ENCODE measurements at regions not wholly inside any gene's neighbourhood (a gene's known extent, or its start where the extent isn't known, plus 50 kb on each side); places are given as distances from the start of the nearest gene placed in this dataset.

DNA sequence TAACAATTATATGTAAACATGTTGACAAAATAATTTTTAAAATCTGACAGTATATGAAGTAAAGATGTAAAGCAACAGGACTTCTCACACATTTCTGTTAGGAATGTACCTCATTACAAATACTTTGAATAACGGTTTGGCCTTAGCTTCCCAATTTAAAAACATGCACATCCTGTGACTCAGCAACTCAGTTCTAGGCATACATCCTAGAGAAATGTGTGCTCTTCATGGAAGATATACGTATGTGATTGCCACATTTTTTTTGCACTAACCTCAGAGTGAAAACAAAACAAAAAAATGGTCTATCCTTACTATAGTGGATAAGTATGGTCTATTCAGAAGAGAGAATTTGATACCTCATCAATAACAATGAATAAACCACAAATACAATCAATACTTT lies 314.6 kb downstream of the LIG4 start:
- DNase-seq (ENCODE audit: low read depth), result no peak
- no peaks in the 10 kb centered on the region for H3K36me3 ChIP-seq (ENCODE audit: control insufficient read depth, insufficient read depth, low read length)
- no peaks in the 10 kb centered on the region for H3K27me3 ChIP-seq (ENCODE audit: control insufficient read depth, insufficient read depth, low read length)
- H3K4me3 ChIP-seq (ENCODE audit: low read depth, low read length), result no peak overlapping the region
- POLR2A ChIA-PET, result no interaction called here
- TF ChIP-seq, protein P1, sequence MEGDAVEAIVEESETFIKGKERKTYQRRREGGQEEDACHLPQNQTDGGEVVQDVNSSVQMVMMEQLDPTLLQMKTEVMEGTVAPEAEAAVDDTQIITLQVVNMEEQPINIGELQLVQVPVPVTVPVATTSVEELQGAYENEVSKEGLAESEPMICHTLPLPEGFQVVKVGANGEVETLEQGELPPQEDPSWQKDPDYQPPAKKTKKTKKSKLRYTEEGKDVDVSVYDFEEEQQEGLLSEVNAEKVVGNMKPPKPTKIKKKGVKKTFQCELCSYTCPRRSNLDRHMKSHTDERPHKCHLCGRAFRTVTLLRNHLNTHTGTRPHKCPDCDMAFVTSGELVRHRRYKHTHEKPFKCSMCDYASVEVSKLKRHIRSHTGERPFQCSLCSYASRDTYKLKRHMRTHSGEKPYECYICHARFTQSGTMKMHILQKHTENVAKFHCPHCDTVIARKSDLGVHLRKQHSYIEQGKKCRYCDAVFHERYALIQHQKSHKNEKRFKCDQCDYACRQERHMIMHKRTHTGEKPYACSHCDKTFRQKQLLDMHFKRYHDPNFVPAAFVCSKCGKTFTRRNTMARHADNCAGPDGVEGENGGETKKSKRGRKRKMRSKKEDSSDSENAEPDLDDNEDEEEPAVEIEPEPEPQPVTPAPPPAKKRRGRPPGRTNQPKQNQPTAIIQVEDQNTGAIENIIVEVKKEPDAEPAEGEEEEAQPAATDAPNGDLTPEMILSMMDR (IDR thresholded peaks at IDR 0.05; ENCODE audit: insufficient read depth, low read depth, low read length), result no peak
- CTCF ChIA-PET, result no interaction called here

DNA sequence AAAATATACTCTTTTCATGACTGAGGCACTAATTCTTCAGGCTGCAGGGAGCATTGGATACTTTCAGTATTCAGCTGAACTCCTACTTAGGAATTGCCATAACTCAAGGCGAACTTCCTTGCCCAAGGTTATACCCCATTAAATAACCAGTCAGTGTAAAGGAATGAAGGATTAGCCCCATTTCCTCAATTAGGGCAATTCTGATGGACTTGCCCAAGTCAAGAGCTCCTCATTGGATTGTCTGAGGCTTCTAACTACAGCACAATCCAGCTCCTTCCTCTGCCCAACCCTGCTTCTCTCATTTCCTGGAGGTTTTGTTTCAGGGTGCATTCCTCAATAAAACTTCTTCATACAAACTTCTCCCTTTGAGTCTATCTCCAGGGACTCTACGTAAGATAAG lies 329.2 kb downstream of the LIG4 start:
- ChIA-PET CTCF (no interaction called here), POLR2A (no interaction called here)
- DNase-seq (ENCODE audit: low read depth), result no peak
- Histone ChIP-seq H3K27me3 (ENCODE audit: control insufficient read depth, insufficient read depth, low read length) (no peaks in the 10 kb centered on the region), H3K36me3 (ENCODE audit: control insufficient read depth, insufficient read depth, low read length) (no peaks in the 10 kb centered on the region), H3K4me3 (ENCODE audit: low read depth, low read length) (no peak overlapping the region)
- TF ChIP-seq, protein P1 (IDR thresholded peaks at IDR 0.05; ENCODE audit: insufficient read depth, low read depth, low read length), result no peak

DNA sequence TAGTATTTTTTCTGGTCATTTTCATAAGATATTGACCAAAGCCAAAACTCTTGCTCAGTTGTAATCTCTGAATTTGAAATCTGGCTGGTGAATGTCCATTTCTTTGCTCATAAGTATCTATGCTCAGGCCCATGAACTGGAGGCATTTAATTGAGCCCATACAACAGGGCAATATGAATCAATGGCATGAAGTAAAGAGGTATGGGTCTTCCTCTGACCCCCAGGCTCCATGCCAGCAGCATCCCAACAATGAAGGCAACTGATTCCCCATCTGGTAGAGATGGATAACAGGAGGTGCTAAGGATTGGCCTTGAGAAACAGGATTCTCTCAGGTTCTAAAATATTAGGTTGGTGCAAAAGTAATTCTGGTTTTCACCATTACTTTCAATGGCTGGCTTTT lies 330.8 kb downstream of the LIG4 start:
- no peak for DNase-seq (ENCODE audit: low read depth)
- Histone ChIP-seq H3K27me3 (ENCODE audit: control insufficient read depth, insufficient read depth, low read length) (no peaks in the 10 kb centered on the region), H3K36me3 (ENCODE audit: control insufficient read depth, insufficient read depth, low read length) (no peaks in the 10 kb centered on the region), H3K4me3 (ENCODE audit: low read depth, low read length) (no peak overlapping the region)
- TF ChIP-seq, protein P1 (IDR thresholded peaks at IDR 0.05; ENCODE audit: insufficient read depth, low read depth, low read length), result no peak
- ChIA-PET CTCF (no interaction called here), POLR2A (no interaction called here)

DNA sequence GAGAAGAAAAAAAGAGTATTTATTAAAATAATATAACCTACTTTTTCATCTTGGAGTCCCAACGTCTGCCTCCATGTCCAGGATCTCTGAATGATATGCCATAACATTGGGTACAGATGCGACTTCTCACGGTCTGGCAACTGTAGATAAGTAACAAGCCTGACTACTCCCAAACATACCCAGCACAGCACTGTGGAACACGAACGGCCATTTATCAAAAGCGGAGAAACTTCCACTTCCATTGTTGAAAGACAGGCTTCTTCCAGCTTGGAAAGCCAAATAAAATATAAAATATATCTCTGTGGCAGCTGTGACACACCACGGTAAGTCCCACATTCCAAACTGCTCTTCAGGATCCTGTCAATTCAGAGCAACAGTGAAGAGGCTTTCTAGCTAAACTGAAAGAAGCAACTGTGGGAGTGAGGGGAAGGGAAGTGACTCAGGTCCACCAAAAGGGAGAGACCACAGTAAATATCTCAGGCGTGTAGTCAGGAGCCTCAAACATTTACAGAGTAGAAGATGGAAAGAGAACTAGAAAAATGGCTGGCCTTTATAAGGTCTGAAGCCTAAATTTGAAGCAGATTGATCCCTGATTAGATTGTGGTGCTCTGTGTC lies 331.7 kb downstream of the LIG4 start:
- no peaks in the 10 kb centered on the region for H3K27me3 ChIP-seq (ENCODE audit: control insufficient read depth, insufficient read depth, low read length)
- ChIA-PET POLR2A (no interaction called here), CTCF (no interaction called here)
- TF ChIP-seq, protein P1 (IDR thresholded peaks at IDR 0.05; ENCODE audit: insufficient read depth, low read depth, low read length), result no peak
- no peak overlapping the region for H3K4me3 ChIP-seq (ENCODE audit: low read depth, low read length)
- H3K36me3 ChIP-seq (ENCODE audit: control insufficient read depth, insufficient read depth, low read length), result no peaks in the 10 kb centered on the region
- DNase-seq (ENCODE audit: low read depth), result no peak

DNA sequence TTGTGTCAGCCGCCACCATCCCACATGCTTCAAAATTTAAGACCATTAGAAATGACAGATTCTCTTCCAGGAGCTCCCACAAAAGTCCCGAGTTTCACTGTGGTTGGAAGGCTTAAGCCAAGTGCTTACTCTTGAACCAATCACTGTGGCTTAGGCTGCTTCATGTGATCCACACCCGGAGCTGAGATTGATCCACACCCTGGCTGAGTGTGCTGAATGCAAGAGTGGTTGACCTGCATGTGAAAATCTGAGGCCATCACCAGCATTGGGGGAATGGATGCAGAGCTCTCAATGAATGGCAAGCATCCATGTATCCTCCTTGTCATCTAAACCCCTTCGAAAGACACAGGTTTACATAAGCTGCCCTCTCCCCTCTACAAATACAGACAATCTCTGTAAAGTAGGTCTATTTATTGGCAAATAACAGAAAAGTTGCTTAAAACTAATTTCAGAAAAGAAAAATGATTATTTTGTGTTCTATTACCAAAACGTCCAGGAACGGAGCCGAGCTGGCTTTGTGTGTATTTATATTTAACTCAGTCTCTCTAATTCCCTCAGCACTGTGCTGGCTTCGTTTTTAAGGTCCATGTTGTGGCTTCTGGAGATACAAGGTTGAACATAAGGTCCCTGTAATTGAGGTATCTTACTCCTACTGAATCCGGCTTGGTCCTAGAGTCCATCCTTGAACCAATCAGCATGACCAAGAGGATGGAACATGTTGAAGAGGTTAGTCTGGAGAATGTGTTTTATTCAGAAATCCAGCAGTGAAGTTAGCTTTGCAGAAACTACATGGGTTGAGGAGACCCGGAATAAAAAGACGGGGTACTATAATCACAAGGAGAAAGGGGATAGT lies 332.4 kb downstream of the LIG4 start:
- ChIA-PET POLR2A (no interaction called here), CTCF (no interaction called here)
- H3K36me3 ChIP-seq (ENCODE audit: control insufficient read depth, insufficient read depth, low read length), result no peaks in the 10 kb centered on the region
- TF ChIP-seq, protein P1 (IDR thresholded peaks at IDR 0.05; ENCODE audit: insufficient read depth, low read depth, low read length), result no peak
- no peak for DNase-seq (ENCODE audit: low read depth)
- H3K4me3 ChIP-seq (ENCODE audit: low read depth, low read length), result no peak overlapping the region
- no peaks in the 10 kb centered on the region for H3K27me3 ChIP-seq (ENCODE audit: control insufficient read depth, insufficient read depth, low read length)

All from BJ (cell line).